Hematopoietic multipotent progenitor cell treated with erythropoietin and hydrocortisone succinate and interleukin-3 and kit ligand, for 17 days (in vitro differentiated cells): ENCODE measurements at regions not wholly inside any gene's neighbourhood (a gene's known extent, or its start where the extent isn't known, plus 50 kb on each side); places are given as distances from the start of the nearest gene placed in this dataset.
A peak's percentile ranks its signal among the peaks of the same experiment; 100 is the strongest.

Experiments used
- DNase-seq: peaks from one replicate; pipeline ENCODE4 v3.0.0-alpha.2; 2015; ENCODE audit warnings: low spot score

DNA sequence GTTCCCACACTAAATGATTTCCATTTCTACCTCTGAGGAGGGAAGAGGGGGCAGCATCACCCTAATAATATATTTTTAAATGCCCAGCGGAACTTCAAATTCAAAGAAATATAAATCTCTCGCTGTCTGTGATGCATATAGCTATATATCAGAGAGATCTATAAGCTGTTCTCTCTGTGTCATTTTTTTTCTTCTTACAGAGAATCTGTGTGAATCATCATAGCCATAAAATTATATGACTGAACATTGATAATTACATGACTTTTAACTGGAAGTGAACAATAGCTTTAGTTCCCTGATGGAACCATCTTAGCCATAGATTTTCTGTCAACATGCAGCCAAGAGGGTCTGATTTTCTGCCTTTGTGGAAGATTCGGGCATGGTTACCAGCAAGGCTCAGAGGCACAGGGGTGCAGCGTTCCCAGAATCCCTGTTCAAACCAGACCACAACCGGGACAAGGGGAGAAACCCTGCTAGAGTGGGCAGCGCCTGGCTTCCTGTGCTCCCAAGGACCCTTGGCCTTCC is 93.7 kb upstream of the OSMR start:
- DNase-seq = no peak

DNA sequence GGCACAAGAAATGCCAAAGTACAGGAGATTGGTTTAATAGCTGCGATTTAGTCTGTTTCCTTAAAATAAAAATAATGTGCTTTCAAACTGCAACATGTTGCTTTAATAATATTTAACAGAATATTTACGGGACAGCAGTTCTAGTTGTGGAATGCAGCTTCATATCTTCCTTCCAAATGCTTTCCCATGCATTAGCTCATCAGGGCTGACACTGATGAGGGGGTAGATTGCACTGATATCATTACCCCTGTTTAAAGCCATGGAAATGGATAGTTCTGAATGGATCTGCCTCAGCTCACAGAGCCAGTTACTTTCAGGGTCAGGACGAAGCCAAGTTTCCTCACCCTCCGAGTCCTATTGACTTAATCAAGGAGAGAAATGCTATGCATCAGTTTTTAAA is 93.2 kb upstream of the OSMR start:
- DNase-seq = no peak

DNA sequence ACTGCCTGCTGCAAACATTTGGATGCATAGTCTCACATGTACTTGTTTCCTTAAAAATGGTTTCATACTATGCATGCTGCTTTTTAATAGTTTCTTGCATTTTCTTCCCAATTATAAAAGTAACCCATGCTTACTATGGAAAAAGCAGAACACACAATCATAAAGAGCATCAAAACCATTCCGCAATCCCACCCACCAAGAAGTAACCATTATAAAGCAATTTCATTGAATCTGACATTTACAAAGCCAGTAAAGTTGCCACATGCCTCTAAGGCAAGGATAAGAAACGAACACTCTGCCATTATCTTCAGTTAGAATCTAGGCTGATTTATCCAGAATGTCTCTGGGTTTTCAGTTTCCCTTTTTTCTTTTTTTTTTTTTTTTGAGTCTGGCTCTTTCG is 92.7 kb upstream of the OSMR start:
- DNase-seq = no peak

DNA sequence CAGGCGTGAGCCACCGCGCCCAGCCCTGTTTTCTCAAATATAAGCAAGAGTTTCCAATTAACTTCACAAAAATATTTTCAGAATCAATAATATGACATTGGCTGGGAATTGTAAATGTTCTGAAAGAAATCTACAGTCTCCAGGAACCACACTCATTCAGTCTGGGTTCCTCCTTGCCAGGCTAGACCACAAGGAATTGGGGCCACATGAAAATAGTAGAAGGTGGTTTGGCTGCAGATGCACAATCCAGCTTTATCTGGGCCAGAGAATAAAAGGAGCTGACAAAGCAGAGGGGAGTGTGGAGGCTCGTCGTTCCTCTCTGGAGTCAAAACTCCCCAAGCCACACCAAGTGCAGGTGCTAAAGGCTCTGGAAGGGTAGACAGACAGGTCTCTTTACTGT is 92.0 kb upstream of the OSMR start:
- DNase-seq = no peak

DNA sequence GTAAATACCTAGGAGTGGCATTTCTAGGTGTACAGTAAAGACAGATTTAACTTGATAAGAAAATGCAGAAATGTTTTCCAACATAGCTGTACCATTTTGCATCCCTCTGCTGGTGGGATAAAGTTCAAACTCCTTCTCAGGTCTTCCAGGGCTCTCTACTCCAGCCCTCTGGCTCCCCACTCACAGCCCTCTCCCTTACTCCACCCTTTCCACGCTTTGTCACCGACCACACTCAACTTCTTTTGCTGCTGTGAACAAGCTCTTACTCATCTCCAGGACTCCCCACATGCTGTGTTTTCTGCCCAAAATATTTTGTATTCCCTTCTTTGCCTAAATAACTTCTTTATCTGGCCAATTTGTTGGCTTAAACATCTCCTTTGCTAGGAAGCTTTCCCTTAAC is 90.6 kb upstream of the OSMR start:
- no peak for DNase-seq

DNA sequence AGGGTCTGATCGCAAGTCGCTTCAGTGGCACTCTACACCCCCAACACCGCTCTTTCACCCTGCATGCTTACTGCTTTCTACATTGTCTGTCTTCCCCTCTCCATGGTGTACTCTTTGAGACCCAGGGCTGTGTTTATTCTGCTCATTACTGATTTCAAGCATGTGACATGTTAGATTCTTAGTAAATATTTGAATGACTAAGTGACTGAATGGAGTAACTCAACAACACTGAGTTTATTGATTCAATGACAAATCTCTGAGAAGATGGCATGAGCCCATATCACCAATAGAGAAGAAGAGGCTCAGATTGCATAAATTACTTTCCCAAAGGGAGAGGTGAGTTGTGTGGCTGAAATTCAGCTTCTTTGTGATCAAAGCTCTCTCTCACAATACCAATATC is 89.7 kb upstream of the OSMR start:
- DNase-seq = no peak

DNA sequence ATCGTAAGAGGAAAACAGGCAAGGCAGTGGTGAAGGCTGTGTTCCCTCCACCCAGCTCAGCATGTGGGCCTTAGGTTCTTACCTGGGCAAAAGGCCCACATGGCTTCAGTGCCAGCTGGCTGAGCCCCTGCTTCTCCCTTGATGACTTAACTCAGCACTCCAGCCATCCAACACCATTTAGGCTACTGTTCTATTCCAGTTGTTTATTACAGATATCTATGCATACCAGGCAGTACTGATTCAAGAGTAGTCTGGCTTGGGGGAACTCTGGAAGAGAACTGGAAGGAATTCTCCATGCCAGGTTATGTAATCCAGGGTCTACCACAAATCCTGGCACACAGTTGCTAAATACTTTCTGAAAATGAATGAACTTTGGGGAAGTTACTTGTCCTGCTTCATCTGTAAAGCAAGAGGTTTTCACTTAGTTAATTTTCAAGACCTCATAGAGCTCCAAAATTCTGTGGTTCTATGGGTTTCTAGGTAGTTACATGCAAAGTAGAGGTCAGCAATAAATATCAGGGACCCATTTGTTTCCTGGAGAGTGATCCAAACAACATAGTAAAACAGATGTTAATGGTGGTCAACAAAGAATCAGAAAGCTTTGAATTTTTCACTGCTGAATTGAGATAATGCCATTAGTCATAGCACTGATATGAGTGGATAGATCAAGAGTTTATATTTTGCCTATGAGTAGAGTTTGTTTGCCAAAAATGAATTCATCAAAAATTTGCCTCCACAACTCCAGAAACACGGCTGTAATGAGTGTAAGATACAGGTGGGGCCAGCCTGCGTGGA is 88.2 kb upstream of the OSMR start:
- no peak for DNase-seq

DNA sequence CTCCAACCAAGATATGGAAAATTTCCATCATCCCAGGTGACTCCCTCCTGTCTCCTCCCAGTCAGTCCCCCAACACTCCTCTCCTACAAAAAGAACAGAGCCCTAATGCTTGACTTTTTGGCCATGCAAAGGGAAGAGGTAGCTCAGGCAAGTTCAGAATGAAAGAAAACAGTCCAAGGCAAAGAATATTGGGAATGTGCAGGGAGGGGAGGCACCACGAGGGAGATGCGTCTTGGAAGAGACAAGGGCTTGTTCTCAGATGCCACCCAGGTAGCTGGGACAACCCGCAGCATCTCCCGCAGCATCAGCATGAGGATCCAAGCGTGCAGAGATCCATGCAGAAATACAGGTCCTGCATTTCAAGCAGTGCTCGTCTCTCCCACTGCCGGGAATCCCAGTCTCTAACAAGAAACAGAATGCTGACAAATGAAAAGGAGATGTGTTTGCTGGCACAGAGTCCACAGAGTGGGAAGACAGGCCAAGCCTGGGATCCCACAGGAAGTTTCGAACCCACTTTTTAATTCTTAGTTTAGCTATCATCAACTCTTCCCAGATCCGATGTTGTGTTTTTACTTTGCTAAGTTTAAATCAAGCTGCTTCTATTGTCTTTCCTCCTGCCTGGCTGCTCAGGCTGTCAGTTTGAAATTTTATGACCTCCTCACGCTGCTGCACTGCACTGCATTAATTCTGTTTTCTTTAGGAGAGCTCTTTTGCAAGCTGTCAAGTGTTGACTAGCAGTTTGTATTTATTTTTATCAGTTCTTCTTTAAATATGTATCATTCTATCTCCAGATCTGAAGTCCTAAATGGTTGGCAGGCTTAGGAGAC is 86.8 kb upstream of the OSMR start:
- no peak for DNase-seq

DNA sequence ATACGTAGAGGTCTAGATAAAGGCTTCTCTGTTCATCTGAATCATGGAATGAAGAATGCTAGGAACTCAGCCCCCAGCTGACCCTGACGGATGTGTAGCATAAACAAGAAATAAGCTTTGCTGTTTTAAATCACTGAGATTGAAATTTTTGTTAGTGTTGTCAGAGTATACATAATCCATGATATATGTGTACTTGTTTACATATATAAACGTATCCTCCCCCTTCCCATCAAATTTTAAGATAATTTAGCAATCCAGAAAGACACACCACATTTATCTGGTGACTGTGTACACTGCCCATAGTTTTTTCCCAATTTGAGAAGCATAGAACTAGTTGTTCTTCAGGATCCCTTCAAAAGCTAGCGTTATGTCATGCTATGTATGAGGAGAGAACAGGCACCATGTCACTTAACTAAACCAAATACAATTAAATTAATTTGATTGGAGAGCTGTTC is 80.8 kb upstream of the OSMR start:
- no peak for DNase-seq

DNA sequence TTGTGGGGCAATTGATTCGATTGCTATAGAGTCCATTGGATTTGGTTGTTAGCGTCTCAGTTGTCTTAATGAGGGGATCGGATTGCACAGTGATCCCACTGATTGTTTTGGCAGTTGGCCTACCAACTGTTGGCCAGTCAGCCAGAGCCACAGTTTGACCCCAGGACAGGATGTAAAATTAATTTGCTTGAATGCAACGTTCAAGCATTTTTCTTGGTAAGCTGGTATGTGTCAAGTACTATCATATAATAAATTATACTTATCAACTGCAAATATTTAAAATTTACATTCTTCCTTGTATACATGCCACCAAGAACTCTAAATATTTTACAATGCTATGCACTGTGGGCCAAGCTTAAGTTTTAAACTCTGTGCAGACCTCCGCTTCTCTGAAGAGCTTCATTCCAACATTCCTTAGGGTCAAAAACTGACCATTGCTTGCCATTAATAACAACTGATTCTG is 80.4 kb upstream of the OSMR start:
- no peak for DNase-seq

DNA sequence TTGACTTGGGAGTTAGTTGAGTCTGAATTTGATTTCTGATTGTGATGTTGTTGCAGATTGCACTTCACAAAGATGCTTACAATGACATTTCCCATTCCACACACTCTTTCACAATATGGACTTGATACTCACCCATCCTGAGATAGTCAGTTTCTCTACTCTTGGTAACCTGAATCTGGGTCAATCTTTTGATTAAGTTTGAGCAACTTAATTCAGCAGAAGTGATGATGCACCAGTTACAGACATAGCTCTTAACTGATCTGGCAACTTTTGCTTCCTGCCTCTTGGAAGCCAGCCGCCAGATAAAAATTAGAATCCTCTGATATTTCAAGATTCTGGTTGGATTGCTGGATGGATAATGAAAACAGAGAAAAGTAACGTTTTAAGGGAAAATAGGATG is 79.7 kb upstream of the OSMR start:
- no peak for DNase-seq

DNA sequence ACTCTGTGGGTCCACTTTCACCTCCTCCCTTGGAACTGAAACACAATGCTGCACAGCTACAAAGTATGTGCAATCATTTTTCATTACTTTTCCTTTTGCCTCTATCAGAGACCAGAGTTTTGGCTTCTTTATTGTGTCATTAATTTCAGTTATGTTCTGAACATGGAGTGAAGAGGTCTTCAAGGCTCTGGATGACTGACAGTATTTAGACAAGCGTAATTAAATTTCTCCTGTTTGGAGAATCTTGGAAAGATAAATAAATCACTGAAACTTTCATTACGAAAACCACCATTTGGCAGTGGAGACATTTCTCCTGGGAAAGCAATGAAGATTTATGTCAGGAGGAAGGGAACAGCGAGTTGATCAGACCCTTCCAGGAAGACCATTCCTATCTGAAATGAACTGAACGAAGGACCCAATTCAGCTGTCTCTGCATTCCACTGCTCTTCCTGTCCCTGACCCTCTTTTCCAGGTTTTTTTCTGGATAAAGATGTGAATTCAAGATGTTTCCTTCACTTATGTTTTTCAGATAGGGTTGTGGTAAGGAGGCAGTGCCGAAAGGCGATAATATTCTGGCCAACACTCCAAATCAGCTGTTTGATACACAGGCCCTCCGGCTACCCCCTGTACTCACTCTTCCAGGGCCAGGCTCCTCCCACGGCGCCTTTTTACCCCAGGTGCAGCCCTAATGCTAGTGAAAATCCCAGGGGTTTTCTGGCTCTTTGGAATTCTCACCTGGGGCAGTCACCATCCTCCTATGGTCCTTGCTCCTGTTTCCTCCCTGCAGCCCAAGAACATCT is 77.2 kb upstream of the OSMR start:
- DNase-seq = no peak

DNA sequence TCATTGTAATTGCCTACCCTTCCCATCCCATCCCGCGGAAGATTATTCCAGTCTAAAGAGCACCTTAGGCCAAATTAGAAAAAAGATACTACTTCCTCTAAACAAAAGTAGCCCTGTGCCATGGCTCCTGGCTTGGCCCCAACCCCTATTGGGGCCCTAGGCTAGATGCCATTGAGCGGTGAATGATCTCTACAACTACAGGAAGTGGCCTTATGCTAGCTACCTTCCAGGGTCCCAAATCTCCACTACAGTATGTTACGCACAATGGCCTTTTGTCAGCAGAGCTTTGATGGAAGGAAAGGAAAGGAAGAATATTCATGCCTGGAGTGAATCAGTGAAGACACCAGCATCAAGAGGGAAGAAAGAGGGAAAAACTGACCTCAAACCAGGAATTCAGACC is 73.3 kb upstream of the OSMR start:
- no peak for DNase-seq

DNA sequence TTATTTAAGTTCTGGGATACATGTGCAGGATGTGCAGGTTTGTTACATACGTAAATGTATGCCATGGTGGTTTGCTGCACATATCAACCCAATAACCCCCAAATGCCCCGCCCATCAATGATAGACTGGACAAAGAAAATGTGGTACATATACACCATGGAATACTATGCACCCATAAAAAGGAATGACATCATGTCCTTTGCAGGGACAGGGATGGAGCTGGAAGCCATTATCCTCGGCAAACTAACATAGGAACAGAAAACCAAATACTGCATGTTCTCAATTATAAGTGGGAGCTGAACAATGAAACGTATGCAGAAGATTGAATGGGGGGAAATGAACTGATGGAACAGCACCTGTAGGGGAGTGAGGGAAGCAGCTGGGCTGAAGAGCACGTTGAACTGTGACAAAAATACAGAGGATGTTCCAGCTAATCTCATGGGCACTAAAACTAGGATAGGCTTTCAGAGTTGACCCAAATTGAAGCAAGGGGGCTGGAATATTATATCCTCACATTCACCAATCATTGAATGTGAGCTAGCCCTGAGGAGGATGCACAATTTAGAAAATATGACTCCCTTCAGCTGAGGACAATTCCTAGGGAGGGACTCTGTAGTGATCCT is 70.5 kb upstream of the OSMR start:
- no peak for DNase-seq

DNA sequence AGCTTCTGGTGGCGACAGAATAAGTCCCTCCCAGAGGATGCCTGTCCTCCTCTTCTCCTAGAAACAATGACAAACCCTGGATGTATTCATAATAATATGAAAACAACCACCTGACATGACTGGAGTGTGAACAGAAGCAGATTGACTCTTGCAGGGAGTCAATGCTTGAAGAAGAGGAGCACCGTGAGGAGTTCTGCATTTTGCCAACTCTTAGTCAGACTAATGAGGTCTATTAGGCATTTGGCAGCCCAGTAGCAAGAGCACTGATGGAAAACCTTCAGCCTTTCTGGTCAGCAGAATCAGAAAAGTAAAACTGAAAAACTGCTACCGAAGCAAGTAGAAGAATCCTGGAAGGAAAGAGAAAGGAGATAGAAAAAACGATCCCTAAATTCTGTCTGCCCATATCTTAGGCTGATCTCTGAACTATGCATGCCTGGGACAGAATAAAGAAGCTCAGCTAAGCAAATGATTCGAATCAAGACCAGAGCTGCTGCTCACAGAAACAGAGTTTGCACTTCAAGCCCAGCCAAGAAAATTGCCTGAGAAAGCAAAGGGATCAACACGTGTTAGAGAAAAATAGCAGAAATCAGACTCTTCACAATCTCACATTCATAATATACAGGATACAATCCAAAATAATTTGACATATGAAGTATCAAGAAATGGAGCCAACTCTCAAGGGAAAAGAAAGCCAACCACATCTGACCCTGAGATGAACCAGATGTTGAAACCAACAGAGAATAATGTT is 69.5 kb upstream of the OSMR start:
- no peak for DNase-seq

DNA sequence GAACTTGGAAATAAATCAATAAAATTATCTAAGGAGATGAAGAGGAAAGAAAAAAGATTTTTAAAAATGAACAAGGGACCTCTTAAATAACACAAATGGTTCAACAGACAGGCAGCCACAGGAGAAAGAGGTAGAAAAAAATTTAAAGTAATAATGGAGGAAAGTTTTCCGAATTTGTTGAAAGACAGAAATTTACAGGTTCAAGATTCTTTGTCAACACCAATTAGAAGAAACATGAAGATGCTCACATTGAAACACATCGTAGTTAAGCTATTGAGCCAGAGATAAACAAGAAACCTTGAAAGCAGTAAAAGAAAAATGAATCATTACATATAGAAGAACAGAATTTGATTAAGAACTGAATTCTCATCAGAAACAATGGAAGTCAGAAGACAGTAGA is 68.7 kb upstream of the OSMR start:
- no peak for DNase-seq

DNA sequence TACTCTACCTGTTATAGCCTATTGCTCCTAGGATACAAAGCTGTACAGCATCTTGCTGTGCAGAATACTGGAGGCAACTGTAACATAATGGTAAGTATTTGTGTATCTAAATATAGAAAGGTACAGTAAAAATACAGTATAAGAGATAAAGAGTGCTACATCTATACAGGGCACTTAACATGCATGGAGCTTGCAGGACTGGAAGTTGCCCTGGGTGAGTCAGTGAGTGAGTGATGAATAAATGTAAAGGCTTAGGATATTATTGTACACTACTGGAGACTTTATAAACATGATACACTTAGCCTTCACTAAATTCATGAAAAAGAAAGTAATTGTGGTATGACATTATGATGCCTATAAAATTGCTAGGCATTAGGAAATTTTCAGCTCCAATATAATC is 65.5 kb upstream of the OSMR start:
- no peak for DNase-seq

DNA sequence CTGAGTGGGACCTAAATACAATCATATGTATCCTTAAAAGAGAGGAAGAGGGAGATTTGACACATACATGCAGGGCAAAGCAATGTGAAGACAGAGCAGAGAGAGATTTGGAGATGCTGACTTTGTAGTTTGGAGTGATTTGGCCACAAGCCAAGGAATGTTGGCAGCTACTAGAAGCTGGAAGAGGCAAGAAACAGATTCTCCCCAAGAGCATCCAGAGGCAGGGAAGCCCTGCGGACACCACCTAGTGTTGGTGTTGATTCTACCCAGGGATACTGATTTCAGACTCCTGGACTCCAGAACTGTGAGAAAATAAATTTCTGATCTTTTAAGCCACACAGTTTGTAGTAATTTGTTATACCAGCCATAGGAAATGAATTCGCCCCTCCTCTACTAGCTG is 64.9 kb upstream of the OSMR start:
- DNase-seq = peak; percentile 9

DNA sequence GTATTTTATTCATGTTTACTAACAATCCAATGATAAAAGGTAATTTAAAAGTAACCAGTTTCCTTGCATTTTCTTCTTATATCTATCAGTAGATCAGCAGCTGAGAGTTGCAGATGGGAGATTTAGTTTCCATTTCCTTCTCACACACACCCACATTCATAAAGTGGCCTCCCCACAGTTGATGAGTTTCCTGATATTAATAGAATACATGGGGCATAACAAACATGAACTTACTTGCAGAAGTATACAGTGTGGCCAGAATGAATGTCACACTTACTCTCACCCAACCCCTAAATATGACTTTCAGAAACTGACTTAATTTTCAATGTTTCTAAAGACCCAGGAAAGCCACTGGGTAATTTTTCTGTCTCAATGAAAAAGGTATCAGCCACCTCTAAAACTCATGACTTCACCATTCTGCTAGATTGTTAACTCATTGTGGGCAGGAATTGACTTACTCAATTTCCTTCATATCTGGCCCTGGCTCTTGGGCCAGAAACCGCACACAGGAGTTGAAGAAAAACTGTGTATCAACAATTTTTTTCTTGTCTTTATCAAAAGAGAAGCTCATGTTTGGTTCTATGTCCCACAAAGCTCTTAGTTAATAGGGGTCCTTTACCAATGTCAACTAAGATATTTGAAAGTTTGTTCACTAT is 63.5 kb upstream of the OSMR start:
- no peak for DNase-seq

DNA sequence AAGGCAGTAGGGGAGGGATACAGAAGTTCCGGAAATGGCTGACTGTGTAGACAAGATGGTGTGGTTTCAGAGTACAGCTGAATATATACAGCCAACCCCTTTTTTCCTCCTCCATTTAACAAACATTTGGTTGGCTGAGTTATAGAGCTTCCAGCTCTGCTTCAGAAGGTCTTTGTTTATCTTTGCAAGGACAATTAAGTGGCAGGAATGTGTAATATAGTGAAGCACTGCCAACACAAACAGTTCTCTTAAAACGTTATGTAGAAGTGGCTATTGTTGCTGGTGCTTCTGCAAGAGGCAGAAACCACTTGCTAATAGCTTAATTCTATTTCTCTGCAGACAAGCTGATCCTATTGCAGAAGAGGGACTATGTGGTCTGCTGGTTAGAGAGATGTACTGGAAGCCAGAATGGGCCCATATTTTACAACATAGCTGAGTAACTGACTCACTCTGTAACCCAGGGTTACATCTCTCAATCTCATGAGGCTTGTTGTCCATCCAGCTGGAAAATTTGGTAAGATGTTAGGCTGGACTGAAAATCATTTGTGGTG is 62.7 kb upstream of the OSMR start:
- DNase-seq = no peak
